ENCODE measurements at regions not wholly inside any gene's neighbourhood (a gene's known extent, or its start where the extent isn't known, plus 50 kb on each side); places are given as distances from the start of the nearest gene placed in this dataset.
"Not testable (repeated sequence)": the region's sequence is repeated elsewhere in the genome, so short reads cannot be mapped to it uniquely, and the experiment has no call there.

GRCh38 chr20:50453533-50454244, 56.5 kb upstream of the PTPN1 start:
- no peaks in the 10 kb centered on the region for H3K9me3 ChIP-seq (ENCODE audit: insufficient read depth, low read depth, low read length)
- no peaks in the 10 kb centered on the region for H3K36me3 ChIP-seq (ENCODE audit: insufficient read depth, low read length)
- H3K9ac ChIP-seq (ENCODE audit: low read depth, low read length, poor library complexity, severe bottlenecking): no peak overlapping the region
- no peaks in the 10 kb centered on the region for H3K9me2 ChIP-seq (replicated peaks; ENCODE audit: low read depth, low read length)
- no peak overlapping the region for H3K4me3 ChIP-seq (ENCODE audit: low read length, poor library complexity, severe bottlenecking)
- H3K4me2 ChIP-seq (ENCODE audit: low read depth, low read length, poor library complexity, severe bottlenecking): no peak overlapping the region
- no peaks in the 10 kb centered on the region for H4K20me1 ChIP-seq (ENCODE audit: insufficient read depth, low read length, poor library complexity, severe bottlenecking)
- H3F3A ChIP-seq (ENCODE audit: low read depth): no peaks in the 10 kb centered on the region
- no peaks in the 10 kb centered on the region for H3K4me1 ChIP-seq (ENCODE audit: insufficient read depth, low read length, poor library complexity, severe bottlenecking)
- no peak for TF ChIP-seq CTCF (conservative IDR thresholded peaks at IDR 0.05; ENCODE audit: low read length)
- TF ChIP-seq EZH2phosphoT487 (IDR thresholded peaks at IDR 0.05; ENCODE audit: borderline replicate concordance): no peak
- no peaks in the 10 kb centered on the region for H3K79me2 ChIP-seq (ENCODE audit: insufficient read depth, low read length)
- H2AFZ ChIP-seq (ENCODE audit: low read length): no peak overlapping the region
- no peaks in the 10 kb centered on the region for H3K27me3 ChIP-seq (ENCODE audit: insufficient read depth, low read length, poor library complexity, severe bottlenecking)

GRCh38 chr20:50455245-50455644, 54.9 kb upstream of the PTPN1 start:
- not testable (repeated sequence) for H4K20me1 ChIP-seq (ENCODE audit: insufficient read depth, low read length, poor library complexity, severe bottlenecking); H3K4me2 ChIP-seq (ENCODE audit: low read depth, low read length, poor library complexity, severe bottlenecking); H2AFZ ChIP-seq (ENCODE audit: low read length); H3K4me3 ChIP-seq (ENCODE audit: low read length, poor library complexity, severe bottlenecking); H3K36me3 ChIP-seq (ENCODE audit: insufficient read depth, low read length); H3K9me3 ChIP-seq (ENCODE audit: insufficient read depth, low read depth, low read length); H3K27me3 ChIP-seq (ENCODE audit: insufficient read depth, low read length, poor library complexity, severe bottlenecking); H3K9me2 ChIP-seq (replicated peaks; ENCODE audit: low read depth, low read length); H3K9ac ChIP-seq (ENCODE audit: low read depth, low read length, poor library complexity, severe bottlenecking); H3F3A ChIP-seq (ENCODE audit: low read depth); H3K4me1 ChIP-seq (ENCODE audit: insufficient read depth, low read length, poor library complexity, severe bottlenecking); H3K79me2 ChIP-seq (ENCODE audit: insufficient read depth, low read length)

GRCh38 chr20:50455656-50456451, 54.3 kb upstream of the PTPN1 start:
- Histone ChIP-seq H3K9me3 (ENCODE audit: insufficient read depth, low read depth, low read length) (no peaks in the 10 kb centered on the region), H3K4me2 (ENCODE audit: low read depth, low read length, poor library complexity, severe bottlenecking) (no peak overlapping the region), H3K79me2 (ENCODE audit: insufficient read depth, low read length) (no peaks in the 10 kb centered on the region), H2AFZ (ENCODE audit: low read length) (no peak overlapping the region), H3K4me3 (ENCODE audit: low read length, poor library complexity, severe bottlenecking) (no peak overlapping the region), H3K9me2 (replicated peaks; ENCODE audit: low read depth, low read length) (no peaks in the 10 kb centered on the region), H3F3A (ENCODE audit: low read depth) (no peaks in the 10 kb centered on the region), H3K36me3 (ENCODE audit: insufficient read depth, low read length) (no peaks in the 10 kb centered on the region), H3K9ac (ENCODE audit: low read depth, low read length, poor library complexity, severe bottlenecking) (no peak overlapping the region), H3K27me3 (ENCODE audit: insufficient read depth, low read length, poor library complexity, severe bottlenecking) (no peaks in the 10 kb centered on the region), H4K20me1 (ENCODE audit: insufficient read depth, low read length, poor library complexity, severe bottlenecking) (no peaks in the 10 kb centered on the region), H3K4me1 (ENCODE audit: insufficient read depth, low read length, poor library complexity, severe bottlenecking) (no peaks in the 10 kb centered on the region)
- no peak for TF ChIP-seq CTCF (conservative IDR thresholded peaks at IDR 0.05; ENCODE audit: low read length)
- TF ChIP-seq EZH2phosphoT487 (IDR thresholded peaks at IDR 0.05; ENCODE audit: borderline replicate concordance): no peak

All from Loucy (cell line).